HG02763 (cell line): ENCODE measurements at regions not wholly inside any gene's neighbourhood (a gene's known extent, or its start where the extent isn't known, plus 50 kb on each side); places are given as distances from the start of the nearest gene placed in this dataset.
"Not testable (repeated sequence)": the region's sequence is repeated elsewhere in the genome, so short reads cannot be mapped to it uniquely, and the experiment has no call there.

ENCODE experiments used
- ATAC-seq: cut with Tn5 transposase; IDR thresholded peaks from one replicate; pipeline ENCODE4 v1.9.1; 2021; ENCODE audit warnings: mild to moderate bottlenecking, moderate library complexity; ENCODE audit not compliant: unreplicated experiment

DNA sequence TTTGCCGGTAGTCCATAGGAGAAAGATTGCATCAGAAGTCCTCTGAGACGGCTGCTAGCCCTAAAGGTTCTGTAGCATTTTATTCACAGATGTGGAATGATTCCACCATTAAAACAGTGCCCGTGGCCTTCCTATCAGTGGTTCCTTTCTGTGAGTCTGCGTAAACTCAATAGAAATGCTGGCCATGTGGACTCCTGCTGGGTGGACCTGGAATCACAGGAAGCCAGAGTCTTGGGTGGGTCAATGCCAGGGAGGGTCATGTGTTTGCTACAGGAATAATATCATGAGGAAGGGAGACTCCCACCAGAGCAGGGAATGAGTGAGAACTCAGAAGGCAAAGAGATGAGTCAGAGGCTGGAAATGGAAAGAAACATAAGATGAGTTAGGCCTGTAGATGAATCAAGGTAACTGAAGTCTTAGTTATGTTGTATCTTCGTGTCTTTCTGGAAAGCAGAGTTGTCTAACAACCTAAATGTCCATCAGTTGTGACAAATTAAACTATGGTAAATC is 410.4 kb upstream of the AUTS2 start:
- ATAC-seq: no peak

DNA sequence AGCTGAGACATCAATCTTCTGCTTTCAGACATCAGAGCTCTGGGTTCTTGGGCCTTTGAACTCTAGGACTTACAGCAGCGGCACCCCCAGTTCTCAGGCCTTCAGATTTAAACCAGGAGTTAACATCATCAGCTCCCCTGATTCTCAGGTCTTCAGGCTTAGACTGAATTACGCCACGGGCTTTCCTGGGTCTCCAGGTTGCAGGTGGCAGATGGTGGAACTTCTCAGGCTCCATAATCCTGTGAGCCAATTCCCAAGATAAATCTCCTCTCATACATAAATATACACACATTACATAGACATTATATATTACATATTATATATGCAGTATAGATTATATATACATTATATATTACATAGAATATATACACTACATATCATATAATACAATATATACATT is 408.9 kb upstream of the AUTS2 start:
- no peak for ATAC-seq

DNA sequence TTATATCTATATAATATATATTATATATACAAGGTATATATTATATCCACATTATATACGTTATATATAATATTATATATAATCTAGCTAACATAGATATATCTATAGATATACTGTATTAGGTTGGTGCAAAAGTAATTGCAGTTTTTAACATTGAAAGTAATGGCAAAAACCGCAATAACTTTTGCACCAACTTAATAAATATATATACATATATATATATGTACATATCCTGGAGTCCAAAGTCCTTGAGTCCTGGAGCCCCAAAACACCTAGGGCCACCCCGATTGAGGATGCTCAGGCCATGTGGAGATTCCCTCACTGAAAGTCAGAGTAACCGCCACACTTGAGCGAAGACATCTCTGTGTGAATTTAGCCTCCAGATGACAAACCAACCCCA is 408.2 kb upstream of the AUTS2 start:
- ATAC-seq: no peak

DNA sequence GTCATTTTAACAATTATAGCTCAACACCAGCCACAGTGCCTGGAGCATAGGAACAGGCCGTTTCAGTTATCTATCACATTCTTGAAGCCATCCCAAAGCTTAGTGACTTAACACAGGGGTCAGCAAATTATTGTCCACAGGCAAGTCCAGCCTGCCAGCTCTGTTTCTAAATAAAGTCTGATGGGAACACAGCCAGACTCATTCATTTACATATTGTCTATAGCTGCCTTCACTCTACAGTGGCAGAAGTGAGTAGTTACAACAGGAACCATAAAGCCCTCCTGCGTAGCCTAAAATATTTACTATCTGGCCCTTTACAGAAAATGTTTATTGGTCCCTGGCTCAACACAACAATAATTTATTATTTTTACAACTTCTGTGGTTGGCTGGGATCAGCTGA is 407.5 kb upstream of the AUTS2 start:
- no peak for ATAC-seq

DNA sequence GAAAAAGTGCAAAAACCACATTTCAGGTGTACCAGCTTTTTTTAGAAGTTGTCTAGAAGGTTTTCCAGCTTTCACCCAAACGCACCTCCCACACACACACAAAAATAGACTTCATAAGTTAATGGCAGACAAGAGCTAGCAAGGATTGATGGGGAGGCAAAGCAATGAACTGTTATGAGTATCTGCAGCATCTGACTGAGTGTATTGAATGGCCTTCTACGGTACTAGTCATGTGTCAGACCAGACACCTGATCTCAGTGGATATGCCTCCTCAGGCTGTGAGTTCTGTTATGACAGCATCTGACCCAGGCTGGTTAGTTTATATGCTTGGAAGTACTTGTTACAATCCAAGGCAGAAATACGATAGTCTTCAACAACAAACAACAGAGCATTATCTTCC is 406.1 kb upstream of the AUTS2 start:
- ATAC-seq: no peak

DNA sequence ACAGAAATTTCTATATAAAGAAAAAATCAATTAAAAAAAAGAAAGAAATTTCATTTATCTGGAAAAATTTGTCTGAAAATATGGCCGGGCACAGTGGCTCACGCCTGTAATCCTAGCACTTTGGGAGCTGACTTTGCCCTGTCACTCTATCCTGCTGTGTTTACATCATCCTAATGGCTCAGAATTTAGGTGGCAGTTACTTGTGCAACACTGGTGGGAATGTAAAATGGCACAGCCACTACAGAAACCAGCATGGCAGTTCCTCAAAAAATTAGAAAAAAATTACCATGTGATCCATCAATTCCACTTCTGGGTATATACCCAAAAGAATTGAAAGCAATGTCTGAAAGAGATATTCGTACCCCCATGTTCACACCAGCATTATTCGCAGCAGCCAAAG is 405.2 kb upstream of the AUTS2 start:
- ATAC-seq: no peak

DNA sequence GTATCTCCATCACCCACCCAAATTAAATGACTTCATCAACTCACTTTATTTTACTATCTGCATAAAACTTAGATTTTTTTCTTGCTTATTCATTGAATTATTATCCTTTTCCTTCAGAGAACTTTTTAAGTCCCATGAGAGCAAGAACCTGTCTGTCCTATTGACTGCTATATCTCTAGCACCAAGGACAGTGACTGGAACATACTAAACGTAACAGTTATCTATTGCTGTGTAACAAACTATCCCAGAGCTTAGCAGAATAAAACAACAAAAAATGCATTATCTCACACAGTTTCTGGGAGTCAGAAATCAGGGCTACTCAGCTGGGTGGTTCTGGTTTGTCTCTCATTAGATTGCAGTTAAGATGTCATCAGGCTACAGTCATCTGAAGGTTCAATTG is 401.7 kb upstream of the AUTS2 start:
- no peak for ATAC-seq

DNA sequence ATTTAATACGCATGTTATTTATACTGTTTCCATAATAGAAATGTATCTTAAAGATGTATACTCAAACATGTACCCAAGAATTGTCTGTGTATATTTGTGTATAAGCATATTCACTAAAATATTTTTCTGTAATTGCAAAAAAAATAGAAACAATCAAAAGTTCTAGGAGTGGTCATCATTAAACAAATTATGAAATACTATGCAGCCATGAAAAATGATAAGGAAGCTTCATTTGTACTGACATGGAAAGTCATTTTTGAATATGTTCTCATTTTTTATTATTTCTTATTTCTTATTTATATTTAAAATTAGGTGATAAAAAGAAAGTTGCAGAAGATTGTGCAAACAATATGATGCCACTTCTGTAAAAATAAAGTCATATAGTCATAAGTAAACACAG is 400.0 kb upstream of the AUTS2 start:
- ATAC-seq: no peak

DNA sequence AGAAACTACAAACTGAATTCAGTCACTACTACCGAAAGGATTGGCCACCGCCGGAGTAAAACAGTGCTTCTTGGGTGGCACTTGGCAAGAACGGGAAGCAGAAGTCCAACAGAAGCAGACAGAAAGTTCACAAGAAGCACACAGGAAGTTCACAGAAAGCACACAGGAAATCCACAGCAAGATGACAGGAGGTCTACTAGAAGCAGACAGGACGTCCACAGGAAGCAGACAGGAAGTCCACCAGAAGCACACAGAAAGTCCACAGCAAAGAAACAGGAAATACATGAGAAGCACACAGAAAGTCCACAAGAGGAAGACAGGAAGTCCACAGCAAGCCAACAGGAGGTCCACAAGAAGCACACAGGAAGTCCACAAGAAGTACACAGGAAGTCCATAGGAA is 399.2 kb upstream of the AUTS2 start:
- no peak for ATAC-seq

DNA sequence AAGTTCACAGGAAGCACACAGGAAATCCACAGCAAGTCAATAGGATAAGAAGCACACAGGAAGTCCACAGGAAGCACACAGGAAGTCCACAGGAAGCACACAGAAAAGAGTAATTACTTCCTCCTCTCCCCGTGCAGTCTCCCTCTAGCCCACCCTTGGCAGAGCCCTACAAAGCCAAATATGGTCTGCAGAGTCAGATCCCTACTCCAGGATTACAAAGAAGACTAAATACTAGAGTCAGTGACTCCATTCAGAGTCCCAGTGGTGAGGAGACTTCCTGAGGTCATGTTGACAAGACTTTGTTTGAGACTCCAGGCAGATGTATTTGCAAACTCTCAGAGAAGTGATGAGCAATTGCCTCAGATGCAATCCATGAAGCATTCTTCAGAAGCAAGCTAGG is 398.6 kb upstream of the AUTS2 start:
- ATAC-seq: no peak

DNA sequence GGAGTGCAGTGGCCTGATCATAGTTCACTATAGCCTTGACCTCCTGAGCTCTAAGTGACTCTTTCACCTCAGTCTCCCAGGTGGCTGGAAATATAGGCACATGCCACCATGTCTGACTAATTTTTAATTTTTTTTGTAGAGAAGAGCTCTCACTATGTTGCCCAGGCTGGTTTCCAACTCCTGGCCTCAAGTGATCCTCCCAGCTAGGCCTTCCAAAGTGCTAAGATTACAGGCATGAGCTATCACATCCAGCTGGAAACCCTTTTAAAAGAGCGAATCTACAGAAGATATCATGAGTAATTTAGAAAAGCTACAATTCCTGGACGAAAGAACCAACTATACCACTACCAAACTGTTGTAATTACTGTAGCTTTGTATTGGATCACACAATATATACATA is 394.4 kb upstream of the AUTS2 start:
- ATAC-seq: no peak

DNA sequence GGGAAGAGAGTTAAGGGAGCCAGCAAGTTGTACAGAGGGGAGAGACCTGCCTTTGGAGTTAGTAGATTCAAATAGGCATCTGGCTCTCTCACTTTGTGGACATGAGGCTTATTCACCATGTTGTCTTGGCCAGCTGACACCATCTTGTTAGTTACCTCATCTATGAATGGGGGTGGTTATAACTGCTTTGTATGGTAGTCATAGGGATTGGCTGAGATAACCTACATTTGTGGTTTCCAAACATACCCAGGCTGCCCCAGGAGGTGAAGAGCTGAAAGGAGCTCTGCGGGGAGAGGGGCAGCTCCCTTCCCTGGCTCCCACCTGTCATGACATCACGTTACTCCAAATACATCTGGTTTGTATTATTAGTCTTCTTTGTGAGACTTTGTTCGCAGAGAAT is 393.3 kb upstream of the AUTS2 start:
- no peak for ATAC-seq

DNA sequence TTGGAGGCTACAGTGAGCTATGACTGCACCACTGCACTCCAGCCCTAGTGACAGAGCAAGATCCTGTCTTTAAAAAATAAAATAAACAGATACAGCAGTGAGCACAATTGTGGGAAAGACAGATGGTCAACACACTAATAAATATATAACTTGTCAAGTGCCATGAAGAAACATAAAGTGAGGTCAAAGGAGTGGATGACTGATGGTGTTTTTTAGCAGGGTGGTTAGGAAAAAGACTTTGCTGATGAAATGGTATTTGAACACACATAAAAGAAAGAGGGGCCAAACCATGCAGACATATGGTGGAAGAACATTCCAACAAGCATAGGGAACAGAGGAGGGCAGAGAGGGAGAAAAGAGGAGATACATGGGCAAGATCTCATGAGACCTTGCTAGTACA is 392.7 kb upstream of the AUTS2 start:
- no peak for ATAC-seq

DNA sequence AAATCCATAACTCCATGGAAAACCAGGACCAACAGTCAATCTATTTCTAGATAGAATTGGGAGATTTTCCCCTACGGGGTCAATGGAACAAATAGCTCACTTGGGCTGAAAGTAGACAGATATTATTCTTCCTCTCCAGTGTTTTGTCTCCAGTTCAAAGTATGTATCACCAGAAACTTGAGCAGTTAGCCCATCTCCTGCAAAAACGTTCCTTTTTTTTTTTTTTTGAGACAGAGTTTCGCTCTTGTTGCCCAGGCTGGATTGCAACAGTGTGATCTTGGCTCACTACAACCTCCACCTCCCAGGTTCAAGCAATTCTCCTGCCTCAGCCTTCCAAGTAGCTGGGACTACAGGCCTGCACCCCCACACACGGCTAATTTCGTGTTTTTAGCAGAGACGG is 390.0 kb upstream of the AUTS2 start:
- ATAC-seq: no peak

DNA sequence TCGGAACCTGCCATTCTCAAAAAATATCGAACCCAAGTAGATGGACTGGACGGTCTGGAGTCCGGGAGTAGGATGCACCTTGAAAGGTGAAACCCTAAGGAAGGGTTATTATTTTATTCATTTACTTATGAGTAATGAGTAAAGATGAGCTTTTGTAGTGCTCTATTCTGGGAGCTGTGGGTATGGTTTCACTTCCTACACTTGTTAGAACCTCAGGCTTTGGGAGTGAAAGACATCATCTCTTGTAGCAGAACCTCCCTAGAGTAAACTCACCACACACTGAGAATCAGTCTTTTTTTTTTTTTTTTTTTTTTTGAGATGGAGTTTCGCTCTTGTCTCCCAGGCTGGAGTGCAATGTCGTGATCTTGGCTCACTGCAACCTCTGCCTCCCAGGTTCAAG is 389.4 kb upstream of the AUTS2 start:
- ATAC-seq: peak; percentile 81

DNA sequence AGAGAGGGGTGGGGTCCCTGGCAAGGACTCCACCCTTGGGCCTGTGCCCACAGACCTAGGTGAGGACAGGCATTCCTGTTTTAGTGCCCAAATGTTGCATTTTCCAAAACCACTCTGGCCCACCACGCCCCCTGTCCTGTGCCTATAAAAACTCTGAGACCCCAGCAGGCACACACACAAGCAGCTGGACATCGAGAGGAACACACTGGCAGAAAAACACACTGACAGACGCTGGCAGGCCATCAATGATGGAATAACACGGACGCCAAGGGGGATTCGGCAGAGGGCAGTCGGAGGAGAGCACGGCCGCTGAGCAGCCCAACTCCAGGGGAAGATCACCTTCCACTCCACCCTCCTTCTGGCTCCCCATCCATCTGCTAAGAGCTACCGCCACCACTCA is 386.9 kb upstream of the AUTS2 start:
- ATAC-seq: no peak

DNA sequence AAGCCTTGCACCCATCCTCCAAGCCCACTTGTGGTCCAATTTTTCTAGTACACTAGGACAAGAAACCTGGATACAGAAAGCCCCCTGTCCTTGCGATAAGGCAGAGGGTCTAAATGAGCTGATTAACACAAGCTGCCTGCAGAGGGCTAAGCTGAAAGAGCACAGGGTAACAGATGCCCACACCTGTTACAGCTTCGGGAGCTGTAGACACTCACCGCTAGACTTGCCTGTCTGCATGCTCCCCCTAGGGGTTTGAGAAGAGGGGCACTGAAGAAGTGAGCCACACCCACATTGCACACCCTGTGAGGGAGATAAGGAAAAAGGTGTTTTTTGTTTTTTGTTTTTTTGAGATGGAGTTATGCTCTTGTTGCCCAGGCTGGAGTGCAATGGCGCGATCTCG is 386.5 kb upstream of the AUTS2 start:
- ATAC-seq: no peak

DNA sequence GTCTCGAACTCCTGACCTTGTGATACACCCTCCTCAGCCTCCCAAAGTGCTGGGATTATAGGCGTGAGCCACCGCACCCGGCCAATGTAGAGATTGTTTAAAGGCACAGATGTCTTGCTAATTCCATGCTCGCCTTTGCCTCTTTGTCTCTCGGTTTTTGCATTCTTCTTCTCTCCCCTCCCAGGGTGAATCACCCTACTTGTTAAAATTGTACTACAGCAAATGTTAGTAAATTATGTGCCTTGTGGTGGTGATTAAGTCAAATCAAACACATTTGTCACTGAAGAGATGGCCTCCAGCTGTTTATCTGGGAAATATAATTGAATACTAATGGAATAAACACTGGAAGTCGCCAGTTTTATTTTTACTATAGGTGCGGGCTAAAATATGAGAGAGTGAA is 384.4 kb upstream of the AUTS2 start:
- no peak for ATAC-seq

DNA sequence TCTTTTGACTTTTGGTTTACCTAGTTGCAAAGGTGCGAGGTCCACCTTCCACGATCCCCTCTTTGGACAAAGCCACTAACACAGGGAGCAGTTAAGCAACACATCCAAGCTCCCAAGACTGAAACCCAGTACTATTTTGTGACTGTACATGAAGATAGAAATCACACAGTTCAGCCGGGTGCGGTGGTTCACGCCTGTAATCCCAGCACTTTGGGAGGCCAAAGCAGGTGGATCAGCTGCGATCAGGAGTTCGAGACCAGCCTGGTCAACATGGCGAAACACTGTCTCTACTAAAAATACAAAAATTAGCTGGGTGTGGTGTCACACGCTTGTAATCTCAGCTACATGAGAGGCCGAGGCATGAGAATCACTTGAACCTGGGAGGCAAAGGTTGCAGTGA is 382.8 kb upstream of the AUTS2 start:
- not testable (repeated sequence) for ATAC-seq

DNA sequence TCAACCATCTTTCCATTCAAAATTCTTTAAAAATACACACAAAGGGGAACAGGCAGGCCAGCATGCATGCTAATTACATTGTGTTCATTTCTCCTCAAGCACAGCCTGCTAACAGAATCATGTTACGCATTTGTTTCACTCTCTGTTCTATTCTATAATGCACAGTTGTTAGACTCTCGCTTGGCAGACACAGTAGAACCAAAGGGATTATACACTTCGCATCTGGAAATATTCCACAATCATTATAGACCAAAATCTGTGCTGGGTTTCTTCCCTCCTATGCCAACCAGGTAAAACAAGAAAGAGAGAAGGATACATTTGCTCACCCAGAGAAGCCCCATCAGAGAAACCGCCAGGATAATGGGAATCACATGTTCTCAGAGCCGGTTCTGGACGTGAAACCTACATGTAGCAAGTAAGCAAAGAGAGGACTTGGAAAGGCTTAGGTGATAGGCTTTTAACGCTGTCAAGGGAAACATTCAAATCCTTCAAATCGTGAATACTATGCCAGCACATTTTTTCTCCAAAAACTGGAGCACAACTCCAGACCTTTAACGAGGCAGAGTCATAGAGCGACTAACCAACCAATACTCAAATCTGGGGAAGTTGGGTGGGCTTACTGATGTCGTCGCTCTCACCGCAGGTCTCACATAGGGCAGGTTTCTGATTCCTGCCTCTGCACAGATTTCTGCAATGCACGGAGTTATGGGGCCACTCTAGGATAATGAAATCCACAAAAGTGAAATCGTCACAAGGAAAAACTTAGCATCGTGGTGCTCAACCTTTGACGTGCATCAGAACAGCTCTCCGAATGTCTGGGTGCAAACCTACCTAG is 380.5 kb upstream of the AUTS2 start:
- ATAC-seq: no peak

DNA sequence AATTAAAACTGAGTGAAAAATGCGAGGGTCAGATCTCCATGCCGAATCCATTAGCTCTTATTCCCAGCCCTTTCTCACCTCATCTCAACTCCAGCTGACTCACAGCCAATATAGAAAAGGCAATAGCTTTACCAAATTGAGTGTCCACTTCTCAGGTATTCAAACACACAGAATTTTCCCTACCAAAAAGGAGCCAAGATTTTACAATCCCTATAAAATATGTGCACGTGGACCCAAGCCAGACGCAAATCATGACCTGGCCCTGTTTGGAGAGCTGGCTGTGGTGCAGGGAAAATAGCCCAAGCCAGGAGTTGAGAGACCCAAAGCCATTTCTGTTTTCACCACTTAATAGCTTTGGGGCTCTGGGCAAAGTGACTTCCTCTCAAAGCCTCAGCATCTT is 379.7 kb upstream of the AUTS2 start:
- no peak for ATAC-seq

DNA sequence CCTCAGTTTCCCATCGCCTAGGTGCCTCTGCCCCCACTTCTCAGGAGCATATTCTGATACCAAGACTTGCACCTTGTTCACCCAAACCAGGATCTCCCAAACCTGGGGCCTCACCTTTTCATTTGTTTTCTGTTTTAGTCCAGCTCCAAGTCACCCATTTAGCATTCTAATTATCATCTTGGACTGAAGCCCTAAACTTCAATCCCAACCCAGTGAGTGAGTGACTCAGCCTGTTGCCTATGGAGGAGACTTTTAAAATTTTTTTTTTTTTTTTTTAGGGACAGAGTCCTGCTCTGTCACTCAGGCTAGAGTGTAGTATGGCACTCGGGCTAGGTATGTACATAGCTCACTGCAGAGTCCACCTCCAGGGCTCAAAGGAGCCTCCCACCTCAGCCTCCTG is 378.9 kb upstream of the AUTS2 start:
- no peak for ATAC-seq
